OCI-LY7 (cell line): ENCODE measurements at regions not wholly inside any gene's neighbourhood (a gene's known extent, or its start where the extent isn't known, plus 50 kb on each side); places are given as distances from the start of the nearest gene placed in this dataset.

Experiments
- EZH2phosphoT487 ChIP-seq: fragments of 200-600 bp; sonication (generic); IDR thresholded peaks from 2 replicates; pipeline ENCODE4 v1.6.1; 2018; ENCODE audit warnings: low read depth, borderline replicate concordance, mild to moderate bottlenecking, mixed run types, antibody characterized with exemption, low read length, moderate library complexity, mixed read lengths
- TF ChIP-seq, protein P1 (sequence below): fragments of 200-600 bp; sonication (generic); conservative IDR thresholded peaks from 2 replicates; pipeline ENCODE4 v1.5.1; 2014; ENCODE audit warnings: mild to moderate bottlenecking, antibody characterized with exemption, low read length, moderate library complexity, mixed read lengths

DNA sequence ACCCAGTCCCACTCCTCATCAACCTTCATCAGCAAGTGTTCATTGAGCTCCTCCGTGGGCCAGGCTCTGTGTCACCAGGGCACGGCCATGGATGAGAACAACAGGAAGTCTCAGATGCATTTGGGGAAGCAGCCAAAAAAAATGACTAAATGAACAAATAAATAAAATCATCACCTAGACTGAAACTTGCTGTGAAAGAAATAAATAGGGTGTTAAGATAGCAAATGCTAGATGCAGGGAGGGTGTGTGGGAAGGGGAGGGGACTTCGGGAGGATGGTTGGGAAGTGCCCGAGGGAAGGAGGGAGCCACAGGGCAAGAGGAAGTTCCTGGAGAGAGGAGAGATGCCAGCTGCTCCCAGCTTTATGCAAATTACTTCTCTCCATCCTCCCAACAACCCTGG, 696.7 kb downstream of the PTPRU start:
- TF ChIP-seq, protein P1, sequence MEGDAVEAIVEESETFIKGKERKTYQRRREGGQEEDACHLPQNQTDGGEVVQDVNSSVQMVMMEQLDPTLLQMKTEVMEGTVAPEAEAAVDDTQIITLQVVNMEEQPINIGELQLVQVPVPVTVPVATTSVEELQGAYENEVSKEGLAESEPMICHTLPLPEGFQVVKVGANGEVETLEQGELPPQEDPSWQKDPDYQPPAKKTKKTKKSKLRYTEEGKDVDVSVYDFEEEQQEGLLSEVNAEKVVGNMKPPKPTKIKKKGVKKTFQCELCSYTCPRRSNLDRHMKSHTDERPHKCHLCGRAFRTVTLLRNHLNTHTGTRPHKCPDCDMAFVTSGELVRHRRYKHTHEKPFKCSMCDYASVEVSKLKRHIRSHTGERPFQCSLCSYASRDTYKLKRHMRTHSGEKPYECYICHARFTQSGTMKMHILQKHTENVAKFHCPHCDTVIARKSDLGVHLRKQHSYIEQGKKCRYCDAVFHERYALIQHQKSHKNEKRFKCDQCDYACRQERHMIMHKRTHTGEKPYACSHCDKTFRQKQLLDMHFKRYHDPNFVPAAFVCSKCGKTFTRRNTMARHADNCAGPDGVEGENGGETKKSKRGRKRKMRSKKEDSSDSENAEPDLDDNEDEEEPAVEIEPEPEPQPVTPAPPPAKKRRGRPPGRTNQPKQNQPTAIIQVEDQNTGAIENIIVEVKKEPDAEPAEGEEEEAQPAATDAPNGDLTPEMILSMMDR = no peak
- TF ChIP-seq EZH2phosphoT487 = no peak
